Esophagus squamous epithelium (tissue), 4 donors: ENCODE measurements at regions not wholly inside any gene's neighbourhood (a gene's known extent, or its start where the extent isn't known, plus 50 kb on each side); places are given as distances from the start of the nearest gene placed in this dataset.

Source experiments
- CTCF ChIP-seq, 6 experiments: fragments of 450-650 bp in 4 of 6; fragments of 200-600 bp in 2 of 6; sonication (generic) in 2 of 6; IDR thresholded peaks; one replicate each; pipeline ENCODE4 v1.5.1; 2016 to 2019; ENCODE audit warnings: antibody characterized with exemption in 6 of 6, mild to moderate bottlenecking in 4 of 6, moderate library complexity in 4 of 6
- POLR2A ChIP-seq, 4 donors: fragments of 450-650 bp; IDR thresholded peaks; one replicate each; pipeline ENCODE4 v1.6.1; 2017; ENCODE audit warnings: antibody characterized with exemption in 4 of 4, mild to moderate bottlenecking in 4 of 4, moderate library complexity in 3 of 4

- no peak for TF ChIP-seq POLR2A (IDR thresholded peaks at IDR 0.05)
- TF ChIP-seq CTCF (IDR thresholded peaks at IDR 0.05) = no peak
Observed at GRCh38 chr4:173990869-173991210, 292.6 kb downstream of the FBXO8 start.
